ENCODE measurements at regions not wholly inside any gene's neighbourhood (a gene's known extent, or its start where the extent isn't known, plus 50 kb on each side); places are given as distances from the start of the nearest gene placed in this dataset.

DNA sequence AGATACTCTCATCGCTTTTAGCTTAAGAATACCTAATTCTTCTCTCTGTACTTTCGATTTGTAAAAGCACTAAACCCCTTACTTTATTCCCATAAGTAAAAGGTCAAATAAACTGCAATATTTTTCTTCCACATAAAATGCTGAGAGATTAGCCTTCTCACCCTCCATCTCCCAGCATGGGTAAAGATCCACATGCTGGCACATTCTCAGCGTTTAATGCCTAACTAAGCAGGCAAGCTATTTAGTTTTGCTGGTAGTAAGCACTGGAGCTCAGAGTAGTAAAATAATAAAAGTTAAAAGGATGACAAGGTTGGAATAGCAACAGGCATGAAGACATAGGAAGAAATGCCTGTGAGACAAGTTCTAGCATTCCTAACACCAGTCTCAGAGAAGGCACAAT lies 65.9 kb upstream of the NEBL start:
- intact Hi-C loops (cut with DNase I; ENCODE audit: low total_unique reads) = no loop called here
- Histone ChIP-seq H3K27me3 (replicated peaks in 1 of 7) (no peaks in the 10 kb centered on the region), H3K9me3 (no peaks in the 10 kb centered on the region), H3K36me3 (no peaks in the 10 kb centered on the region), H3K4me3 (no peak overlapping the region), H3K27ac (no peak overlapping the region), H3K4me1 (no peaks in the 10 kb centered on the region)
- no peak for DNase-seq
- no peak for TF ChIP-seq POLR2AphosphoS5 (IDR thresholded peaks at IDR 0.05)
- TF ChIP-seq POLR2A (IDR thresholded peaks at IDR 0.05) = no peak
- TF ChIP-seq, protein P1, sequence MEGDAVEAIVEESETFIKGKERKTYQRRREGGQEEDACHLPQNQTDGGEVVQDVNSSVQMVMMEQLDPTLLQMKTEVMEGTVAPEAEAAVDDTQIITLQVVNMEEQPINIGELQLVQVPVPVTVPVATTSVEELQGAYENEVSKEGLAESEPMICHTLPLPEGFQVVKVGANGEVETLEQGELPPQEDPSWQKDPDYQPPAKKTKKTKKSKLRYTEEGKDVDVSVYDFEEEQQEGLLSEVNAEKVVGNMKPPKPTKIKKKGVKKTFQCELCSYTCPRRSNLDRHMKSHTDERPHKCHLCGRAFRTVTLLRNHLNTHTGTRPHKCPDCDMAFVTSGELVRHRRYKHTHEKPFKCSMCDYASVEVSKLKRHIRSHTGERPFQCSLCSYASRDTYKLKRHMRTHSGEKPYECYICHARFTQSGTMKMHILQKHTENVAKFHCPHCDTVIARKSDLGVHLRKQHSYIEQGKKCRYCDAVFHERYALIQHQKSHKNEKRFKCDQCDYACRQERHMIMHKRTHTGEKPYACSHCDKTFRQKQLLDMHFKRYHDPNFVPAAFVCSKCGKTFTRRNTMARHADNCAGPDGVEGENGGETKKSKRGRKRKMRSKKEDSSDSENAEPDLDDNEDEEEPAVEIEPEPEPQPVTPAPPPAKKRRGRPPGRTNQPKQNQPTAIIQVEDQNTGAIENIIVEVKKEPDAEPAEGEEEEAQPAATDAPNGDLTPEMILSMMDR (IDR thresholded peaks at IDR 0.05 in 8 of 11, conservative IDR thresholded peaks at IDR 0.05 in 3 of 11) = no peak
- 73 to 91% (median 88%) methylated on average over 3 of the region's 3 CpGs for WGBS, 5 donors

- 81 to 91% (median 87%) methylated on average over 3 of the region's 3 CpGs for WGBS, 5 donors
- no peak for DNase-seq
- Histone ChIP-seq H3K27ac (no peak overlapping the region), H3K4me1 (no peaks in the 10 kb centered on the region), H3K9me3 (no peaks in the 10 kb centered on the region), H3K36me3 (no peaks in the 10 kb centered on the region), H3K27me3 (replicated peaks in 1 of 7) (no peaks in the 10 kb centered on the region), H3K4me3 (no peak overlapping the region)
- TF ChIP-seq, protein P1 (IDR thresholded peaks at IDR 0.05 in 8 of 11, conservative IDR thresholded peaks at IDR 0.05 in 3 of 11) = no peak
- intact Hi-C loops (cut with DNase I; ENCODE audit: low total_unique reads) = no loop called here
Measured at GRCh38 chr10:20962165-20962564, 65.1 kb upstream of the NEBL start.

GRCh38 chr10:20959242-20959641 lies 62.1 kb upstream of the NEBL start:
- H3K9me3 ChIP-seq = peaks cover 0 to 4% (median 0%) of the 10 kb centered on the region in 8 donors
- H3K4me3 ChIP-seq = no peak overlapping the region
- no peak for DNase-seq
- no peaks in the 10 kb centered on the region for H3K4me1 ChIP-seq
- WGBS, 5 donors = 78 to 97% (median 85%) methylated on average over 1 of the region's 1 CpG
- H3K36me3 ChIP-seq = no peaks in the 10 kb centered on the region
- intact Hi-C loops (cut with DNase I; ENCODE audit: low total_unique reads) = no loop called here
- H3K27ac ChIP-seq = no peak overlapping the region
- TF ChIP-seq, protein P1 (IDR thresholded peaks at IDR 0.05 in 8 of 11, conservative IDR thresholded peaks at IDR 0.05 in 3 of 11) = no peak
- no peak for TF ChIP-seq POLR2A (IDR thresholded peaks at IDR 0.05)
- TF ChIP-seq POLR2AphosphoS5 (IDR thresholded peaks at IDR 0.05) = no peak
- H3K27me3 ChIP-seq (replicated peaks in 1 of 7) = no peaks in the 10 kb centered on the region

- TF ChIP-seq POLR2AphosphoS5 (IDR thresholded peaks at IDR 0.05) (no peak), POLR2A (IDR thresholded peaks at IDR 0.05) (no peak)
- TF ChIP-seq, protein P1 (IDR thresholded peaks at IDR 0.05 in 8 of 11, conservative IDR thresholded peaks at IDR 0.05 in 3 of 11) = no peak
- Histone ChIP-seq H3K4me1 (no peaks in the 10 kb centered on the region), H3K27me3 (replicated peaks in 1 of 7) (no peaks in the 10 kb centered on the region), H3K36me3 (no peaks in the 10 kb centered on the region), H3K27ac (no peak overlapping the region), H3K4me3 (no peak overlapping the region), H3K9me3 (peaks cover 0 to 5% (median 0%) of the 10 kb centered on the region in 8 donors)
- DNase-seq = no peak
- intact Hi-C loops (cut with DNase I; ENCODE audit: low total_unique reads) = no loop called here
- WGBS, 5 donors = 76 to 81% (median 77%) methylated on average over 3 of the region's 3 CpGs
Measured at GRCh38 chr10:20958764-20959163, 61.7 kb upstream of the NEBL start.
